ENCODE measurements at regions not wholly inside any gene's neighbourhood (a gene's known extent, or its start where the extent isn't known, plus 50 kb on each side); places are given as distances from the start of the nearest gene placed in this dataset.

GRCh38 chr5:167755420-167755819 lies 536.0 kb upstream of the WWC1 start:
- intact Hi-C loops (cut with DNase I; ENCODE audit: low total_unique reads): no loop called here

DNA sequence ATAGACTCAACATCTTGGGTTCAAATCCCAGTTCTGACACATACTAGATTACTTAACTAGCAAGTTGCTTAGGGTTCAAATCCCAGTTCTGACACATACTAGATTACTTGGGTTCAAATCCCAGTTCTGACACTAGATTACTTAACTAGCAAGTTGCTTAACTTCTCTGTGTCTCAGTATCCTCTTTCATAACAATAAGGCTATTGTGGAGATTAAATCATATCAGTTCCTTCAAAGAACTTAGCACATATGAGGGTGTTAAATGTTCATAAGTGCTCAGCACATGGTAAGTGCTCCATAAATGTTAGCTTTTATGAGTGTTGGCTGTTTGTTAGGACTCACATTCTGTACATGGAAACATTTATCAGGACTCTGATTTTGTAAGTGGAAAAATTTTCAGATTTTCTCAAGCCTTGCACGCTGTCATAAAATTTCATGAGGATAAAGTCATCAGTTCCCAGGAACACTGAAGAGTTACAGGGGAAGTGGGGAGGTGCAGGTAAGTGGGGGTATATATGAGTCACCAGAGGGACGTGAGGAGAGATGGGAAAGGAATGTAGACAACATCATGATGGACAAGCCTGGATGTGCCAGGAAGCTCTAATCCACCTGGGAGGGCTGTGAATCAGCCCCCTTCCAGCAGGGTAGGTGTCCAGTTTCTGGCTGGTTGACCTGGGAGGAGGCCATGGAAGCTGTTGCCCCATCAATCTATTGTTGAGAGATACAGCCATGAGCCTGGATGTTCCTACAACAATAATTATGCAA lies 532.2 kb upstream of the WWC1 start:
- Histone ChIP-seq H3K4me3 (no peak overlapping the region), H3K36me3 (no peaks in the 10 kb centered on the region), H3K4me1 (no peaks in the 10 kb centered on the region), H3K9me3 (no peaks in the 10 kb centered on the region), H3K27ac (no peak overlapping the region), H3K27me3 (peaks cover 0 to 6% of the 10 kb centered on the region in 2 donors)
- no peak for DNase-seq
- TF ChIP-seq, protein P1, sequence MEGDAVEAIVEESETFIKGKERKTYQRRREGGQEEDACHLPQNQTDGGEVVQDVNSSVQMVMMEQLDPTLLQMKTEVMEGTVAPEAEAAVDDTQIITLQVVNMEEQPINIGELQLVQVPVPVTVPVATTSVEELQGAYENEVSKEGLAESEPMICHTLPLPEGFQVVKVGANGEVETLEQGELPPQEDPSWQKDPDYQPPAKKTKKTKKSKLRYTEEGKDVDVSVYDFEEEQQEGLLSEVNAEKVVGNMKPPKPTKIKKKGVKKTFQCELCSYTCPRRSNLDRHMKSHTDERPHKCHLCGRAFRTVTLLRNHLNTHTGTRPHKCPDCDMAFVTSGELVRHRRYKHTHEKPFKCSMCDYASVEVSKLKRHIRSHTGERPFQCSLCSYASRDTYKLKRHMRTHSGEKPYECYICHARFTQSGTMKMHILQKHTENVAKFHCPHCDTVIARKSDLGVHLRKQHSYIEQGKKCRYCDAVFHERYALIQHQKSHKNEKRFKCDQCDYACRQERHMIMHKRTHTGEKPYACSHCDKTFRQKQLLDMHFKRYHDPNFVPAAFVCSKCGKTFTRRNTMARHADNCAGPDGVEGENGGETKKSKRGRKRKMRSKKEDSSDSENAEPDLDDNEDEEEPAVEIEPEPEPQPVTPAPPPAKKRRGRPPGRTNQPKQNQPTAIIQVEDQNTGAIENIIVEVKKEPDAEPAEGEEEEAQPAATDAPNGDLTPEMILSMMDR (IDR thresholded peaks at IDR 0.05): no peak
- intact Hi-C loops (cut with DNase I; ENCODE audit: low total_unique reads): no loop called here

More at GRCh38 chr5:167755420-167755819, 536.0 kb upstream of the WWC1 start:
- no peak for DNase-seq
- H3K4me1 ChIP-seq: no peaks in the 10 kb centered on the region
- TF ChIP-seq, protein P1 (IDR thresholded peaks at IDR 0.05): no peak
- H3K36me3 ChIP-seq: no peaks in the 10 kb centered on the region
- H3K27ac ChIP-seq: no peak overlapping the region
- peaks cover 0 to 6% of the 10 kb centered on the region in 2 donors for H3K27me3 ChIP-seq
- no peaks in the 10 kb centered on the region for H3K9me3 ChIP-seq
- no peak overlapping the region for H3K4me3 ChIP-seq

DNA sequence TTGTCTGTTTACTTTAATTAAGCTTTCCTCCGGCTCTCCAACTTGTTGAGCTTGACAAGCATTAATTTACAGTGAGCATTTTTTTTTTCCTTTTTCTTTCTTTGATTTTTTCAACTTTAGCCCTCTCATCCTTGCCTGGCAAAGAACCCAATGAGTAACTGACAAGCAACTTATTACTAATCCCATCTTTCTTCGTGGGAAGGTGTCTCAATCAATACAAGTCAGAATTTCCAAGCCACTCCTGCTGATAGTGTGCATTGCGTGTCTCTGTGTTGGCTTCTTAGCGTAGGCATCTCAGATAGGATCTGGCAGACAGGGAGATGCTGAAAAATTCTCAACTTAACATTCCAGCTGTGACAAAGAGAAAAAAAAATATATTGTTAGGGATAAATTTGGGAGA lies 527.7 kb upstream of the WWC1 start:
- Histone ChIP-seq H3K36me3 (no peaks in the 10 kb centered on the region), H3K9me3 (no peaks in the 10 kb centered on the region), H3K4me3 (no peak overlapping the region), H3K27me3 (peaks cover 0 to 11% of the 10 kb centered on the region in 2 donors), H3K27ac (no peak overlapping the region), H3K4me1 (no peaks in the 10 kb centered on the region)
- TF ChIP-seq, protein P1 (IDR thresholded peaks at IDR 0.05): no peak
- intact Hi-C loops (cut with DNase I; ENCODE audit: low total_unique reads): no loop called here
- no peak for DNase-seq

DNA sequence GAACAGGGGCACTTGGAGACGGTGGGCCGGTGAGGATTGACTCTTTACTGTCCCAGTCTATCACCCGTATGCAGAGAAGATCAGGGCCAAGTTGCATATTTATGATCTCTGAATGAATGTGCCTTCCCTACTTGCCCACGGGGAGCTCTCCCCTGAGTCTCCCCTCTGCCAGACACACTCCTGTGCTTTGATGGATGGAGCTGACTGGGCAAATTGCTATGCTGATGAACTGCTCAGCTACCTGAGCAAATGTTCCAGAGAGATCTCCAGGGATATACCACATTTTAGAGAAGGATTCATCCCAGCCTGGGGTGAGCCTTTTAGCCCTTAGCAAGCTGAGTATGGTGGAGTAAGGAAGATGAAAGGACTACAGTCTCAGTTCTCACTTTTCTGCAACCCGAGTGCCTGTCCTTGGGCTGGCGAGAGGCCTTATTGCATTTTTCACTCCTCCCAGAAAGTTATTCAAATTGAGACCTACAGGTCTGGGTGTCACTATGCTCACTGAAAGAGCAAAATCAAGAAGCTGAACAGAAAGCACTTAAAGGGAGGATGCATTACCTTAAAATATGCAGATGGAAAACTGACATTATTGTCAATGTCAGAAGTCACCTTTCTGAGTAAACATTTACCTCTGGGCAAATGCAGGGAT lies 526.7 kb upstream of the WWC1 start:
- H3K27me3 ChIP-seq: peaks cover 0 to 7% of the 10 kb centered on the region in 2 donors
- no peak overlapping the region for H3K27ac ChIP-seq
- intact Hi-C loops (cut with DNase I; ENCODE audit: low total_unique reads): no loop called here

DNA sequence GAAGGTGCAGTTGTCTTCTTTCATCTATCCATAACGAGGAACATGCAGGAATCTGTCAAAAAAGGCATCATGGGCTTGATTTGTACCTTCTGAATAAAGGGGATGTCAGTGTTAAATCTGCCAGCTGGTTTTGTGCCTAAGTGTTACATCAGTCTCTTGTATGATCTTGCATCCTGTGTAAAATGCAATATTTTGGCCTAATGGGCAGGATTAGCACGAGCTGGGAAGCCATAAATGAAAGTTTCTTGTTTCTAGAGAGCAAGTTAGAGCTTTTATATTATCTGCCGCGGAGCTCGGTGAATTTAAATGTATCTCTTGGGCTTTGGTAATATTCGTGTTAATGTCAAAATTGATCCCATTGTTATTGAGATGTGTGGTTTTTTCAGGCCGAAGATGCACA lies 526.1 kb upstream of the WWC1 start:
- Histone ChIP-seq H3K27me3 (peaks cover 0 to 4% of the 10 kb centered on the region in 2 donors), H3K9me3 (no peaks in the 10 kb centered on the region), H3K4me3 (no peak overlapping the region), H3K27ac (no peak overlapping the region), H3K4me1 (no peaks in the 10 kb centered on the region), H3K36me3 (no peaks in the 10 kb centered on the region)
- TF ChIP-seq, protein P1 (IDR thresholded peaks at IDR 0.05): no peak
- intact Hi-C loops (cut with DNase I; ENCODE audit: low total_unique reads): no loop called here
- DNase-seq: no peak

More for the DNA sequence above, 526.7 kb upstream of the WWC1 start:
- Histone ChIP-seq H3K4me3 (no peak overlapping the region), H3K4me1 (no peaks in the 10 kb centered on the region), H3K9me3 (no peaks in the 10 kb centered on the region), H3K36me3 (no peaks in the 10 kb centered on the region)
- TF ChIP-seq, protein P1 (IDR thresholded peaks at IDR 0.05): no peak
- no peak for DNase-seq

All from tibial artery (tissue), 4 donors.